HG03521 (cell line): ENCODE measurements at regions not wholly inside any gene's neighbourhood (a gene's known extent, or its start where the extent isn't known, plus 50 kb on each side); places are given as distances from the start of the nearest gene placed in this dataset.

Experiments
- ATAC-seq: cut with Tn5 transposase; IDR thresholded peaks from one replicate; pipeline ENCODE4 v1.9.1; 2021; ENCODE audit warnings: mild to moderate bottlenecking, moderate library complexity; ENCODE audit not compliant: unreplicated experiment

- ATAC-seq: no peak
These were observed 96.5 kb upstream of the DAAM1 start for GRCh38 chr14:59091976-59092375.

- no peak for ATAC-seq
These were observed 94.6 kb upstream of the DAAM1 start for GRCh38 chr14:59093902-59094301.

- ATAC-seq: no peak
These were observed 92.2 kb upstream of the DAAM1 start for GRCh38 chr14:59096303-59096702.

DNA sequence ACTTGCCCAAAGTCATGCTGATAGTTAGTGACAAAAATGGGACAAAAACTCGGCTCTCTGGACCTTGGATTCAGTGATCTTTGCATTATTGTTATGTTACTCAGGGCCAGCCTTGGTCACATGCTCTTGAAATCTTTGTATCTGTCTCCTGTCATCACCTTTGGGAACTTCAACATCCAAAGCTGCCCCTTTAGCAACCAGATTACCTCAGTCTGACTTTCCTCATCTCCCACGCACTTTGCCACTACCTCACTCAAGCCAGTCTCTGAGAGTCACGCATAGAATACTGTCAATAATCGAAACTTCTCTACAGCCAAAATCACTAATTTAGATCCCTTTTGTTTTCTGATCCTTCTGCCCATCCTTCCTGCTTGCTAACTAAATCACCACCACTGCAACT lies 90.8 kb upstream of the DAAM1 start:
- no peak for ATAC-seq

GRCh38 chr14:59098377-59098776 lies 90.1 kb upstream of the DAAM1 start:
- no peak for ATAC-seq

- no peak for ATAC-seq
These were observed 88.3 kb upstream of the DAAM1 start for GRCh38 chr14:59100205-59100604.

DNA sequence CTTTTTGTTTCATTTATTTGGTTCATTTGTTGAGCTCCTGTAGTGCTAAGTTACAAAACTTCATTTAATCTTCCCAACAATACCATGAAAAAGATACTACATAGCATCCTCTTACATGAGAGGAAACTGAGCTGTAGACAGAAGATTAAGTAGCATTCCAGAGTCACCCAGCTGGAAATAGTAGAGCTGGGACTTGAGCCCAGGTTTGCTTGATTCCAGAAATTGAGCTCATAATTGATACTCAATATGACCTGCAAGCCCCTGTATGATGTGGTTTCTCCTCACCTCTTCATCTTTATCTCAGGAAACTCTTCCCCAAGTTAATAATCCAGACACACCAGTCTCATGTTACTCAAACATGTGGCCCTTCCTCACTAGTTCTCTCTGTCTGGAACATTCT lies 87.0 kb upstream of the DAAM1 start:
- no peak for ATAC-seq

GRCh38 chr14:59103396-59103795 lies 85.1 kb upstream of the DAAM1 start:
- ATAC-seq: no peak

DNA sequence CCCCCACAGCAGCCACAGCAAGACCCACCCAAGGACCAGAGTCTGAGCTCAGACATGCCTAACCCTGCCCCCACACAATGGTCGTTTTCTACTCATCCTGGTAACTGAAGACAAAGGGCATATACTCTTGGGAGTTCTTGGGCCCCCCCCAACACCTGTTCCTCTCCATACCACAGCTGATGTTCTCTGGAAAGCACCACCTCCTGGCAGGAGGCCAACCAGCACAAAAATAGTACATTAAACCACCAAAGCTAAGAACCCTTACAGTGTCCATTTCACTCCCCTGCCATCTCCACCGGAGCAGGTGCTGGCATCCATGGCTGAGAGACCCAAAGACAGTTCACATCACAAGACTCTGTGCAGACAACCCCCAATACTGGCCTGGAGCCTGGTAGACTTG lies 80.6 kb upstream of the DAAM1 start:
- no peak for ATAC-seq

DNA sequence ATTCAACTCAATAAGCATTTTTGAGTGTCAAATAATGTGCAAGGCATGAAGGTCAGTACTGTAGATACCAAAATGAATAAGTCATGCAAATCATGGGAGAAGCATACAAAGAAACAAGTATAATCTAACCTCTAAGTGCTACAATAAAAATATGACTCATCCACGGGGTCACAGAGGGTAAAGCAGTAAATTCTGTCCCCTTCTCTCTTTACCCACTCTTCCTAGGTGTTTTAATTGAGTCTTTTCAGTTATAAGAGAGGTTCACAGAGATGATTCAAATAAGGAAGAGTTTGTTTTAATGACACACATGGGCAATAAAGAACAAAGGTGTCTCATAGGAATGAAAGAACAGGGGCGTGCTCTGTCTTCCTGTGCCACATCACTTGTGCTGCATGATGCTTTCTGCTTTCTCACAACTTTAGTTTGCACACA lies 71.5 kb upstream of the DAAM1 start:
- ATAC-seq: no peak

GRCh38 chr14:59117754-59118528 lies 70.5 kb upstream of the DAAM1 start:
- ATAC-seq: no peak

DNA sequence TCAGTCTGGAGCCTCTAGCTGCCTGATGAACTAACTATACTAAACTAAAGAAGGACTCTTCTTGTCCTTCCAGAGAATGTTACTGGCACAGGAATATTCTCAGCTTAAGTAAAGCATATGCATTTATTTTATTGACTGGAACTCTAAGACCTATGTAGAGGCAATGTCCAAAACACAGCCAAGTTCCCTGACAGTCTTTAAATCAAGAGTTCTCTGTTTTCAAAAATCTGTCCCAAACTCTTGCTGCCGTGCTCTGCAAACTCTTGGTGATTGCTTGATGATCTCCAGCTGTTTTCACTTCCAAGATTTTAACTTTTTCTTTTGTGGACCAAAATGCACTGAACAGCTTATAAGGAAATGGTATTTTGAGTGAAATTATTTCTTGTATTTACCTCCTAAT lies 67.5 kb upstream of the DAAM1 start:
- no peak for ATAC-seq

DNA sequence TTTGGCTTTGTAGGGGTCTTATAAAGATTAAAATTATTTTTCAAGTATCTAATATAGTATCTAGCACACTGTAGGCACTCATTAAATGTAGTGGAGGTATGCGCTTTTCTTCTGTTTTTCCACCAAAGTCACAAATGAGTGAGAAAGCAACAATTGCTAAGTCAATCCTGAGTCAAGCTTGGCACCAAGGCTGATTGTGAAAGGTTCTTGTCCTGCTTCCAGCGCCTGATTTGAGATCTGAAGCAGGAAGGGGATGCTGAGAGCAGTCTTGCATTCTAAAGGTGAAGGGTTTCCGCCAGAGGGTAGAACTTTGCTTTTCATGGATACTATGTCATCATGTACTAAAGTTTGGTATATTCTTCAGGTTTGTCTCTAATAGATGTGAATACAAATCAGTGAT lies 64.9 kb upstream of the DAAM1 start:
- ATAC-seq: no peak

- no peak for ATAC-seq
These were observed 64.5 kb upstream of the DAAM1 start for GRCh38 chr14:59123975-59124374.

- ATAC-seq: no peak
These were observed 63.3 kb upstream of the DAAM1 start for GRCh38 chr14:59125156-59125555.

DNA sequence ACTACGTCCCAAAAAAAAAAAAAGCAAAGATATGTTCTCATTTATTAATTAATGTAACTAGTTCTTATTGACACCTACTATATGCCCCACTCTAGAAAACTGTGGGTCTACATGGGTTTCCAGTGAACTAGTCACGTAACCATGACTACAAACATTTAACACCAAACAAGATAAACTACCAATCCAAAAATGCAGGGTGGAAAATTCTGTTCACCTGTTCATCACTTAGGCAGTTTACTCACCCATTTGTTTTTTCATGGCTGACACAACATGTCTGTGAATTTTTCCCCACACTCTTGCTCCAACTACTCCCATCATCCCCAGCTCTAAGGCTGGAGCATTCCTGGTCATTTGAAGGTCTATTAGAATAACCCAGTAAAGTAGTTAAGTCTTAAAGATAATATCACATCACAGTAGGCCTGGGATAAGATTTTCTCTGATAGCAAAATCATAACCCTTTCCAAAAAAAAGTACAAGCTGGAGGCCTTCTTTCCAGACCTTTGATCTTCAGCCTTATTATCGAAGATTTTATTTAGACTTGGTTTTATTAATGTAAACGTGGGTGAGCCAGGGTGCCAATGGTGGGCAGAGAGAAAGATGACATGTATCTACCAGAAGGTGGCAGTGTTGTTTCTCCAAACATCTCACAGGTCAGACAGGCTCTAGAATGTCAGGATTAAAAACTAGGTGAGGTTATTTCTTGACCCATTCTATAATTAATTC lies 61.6 kb upstream of the DAAM1 start:
- ATAC-seq: no peak

- ATAC-seq: no peak
These were observed 61.1 kb upstream of the DAAM1 start for GRCh38 chr14:59127437-59127732.

GRCh38 chr14:59130462-59130861 lies 58.0 kb upstream of the DAAM1 start:
- no peak for ATAC-seq

DNA sequence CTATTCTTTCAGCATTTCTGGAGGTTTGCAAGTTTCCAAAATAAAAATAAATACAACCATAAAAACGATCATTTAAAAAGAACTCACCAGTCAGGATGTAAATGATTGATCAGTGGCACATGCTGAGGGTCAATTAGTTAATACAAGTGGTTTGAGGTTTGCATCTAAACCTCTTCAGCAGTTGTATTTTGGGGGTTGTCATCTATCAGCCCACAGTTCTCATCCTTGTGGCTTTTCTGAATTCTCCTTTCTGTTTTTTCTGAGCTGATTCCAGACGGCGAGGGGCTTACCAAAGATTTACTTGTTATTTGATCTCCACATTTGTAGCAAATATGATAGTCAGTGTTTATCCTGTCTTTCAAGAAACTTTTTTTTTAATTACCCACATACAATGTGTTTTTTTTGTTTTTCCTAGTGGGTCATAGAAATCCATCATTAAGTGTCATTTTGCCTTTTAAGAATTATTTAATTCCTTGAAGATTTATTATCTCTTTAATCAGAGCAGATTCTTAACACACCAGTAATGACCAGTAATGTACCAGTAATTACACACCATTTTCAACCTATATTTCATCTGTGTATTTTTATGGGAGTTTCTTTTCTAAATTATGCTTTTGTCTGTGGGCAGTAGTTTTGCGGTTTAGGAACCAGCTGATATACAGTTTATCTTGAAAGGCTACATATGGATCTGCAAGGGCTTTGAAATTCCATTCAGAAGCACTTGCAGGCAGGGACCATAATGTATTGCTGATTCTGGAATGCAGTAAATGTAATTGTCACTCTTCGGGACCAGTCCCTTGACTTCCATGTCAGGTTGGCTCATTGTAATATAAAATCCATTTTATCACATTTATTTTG lies 56.3 kb upstream of the DAAM1 start:
- no peak for ATAC-seq

DNA sequence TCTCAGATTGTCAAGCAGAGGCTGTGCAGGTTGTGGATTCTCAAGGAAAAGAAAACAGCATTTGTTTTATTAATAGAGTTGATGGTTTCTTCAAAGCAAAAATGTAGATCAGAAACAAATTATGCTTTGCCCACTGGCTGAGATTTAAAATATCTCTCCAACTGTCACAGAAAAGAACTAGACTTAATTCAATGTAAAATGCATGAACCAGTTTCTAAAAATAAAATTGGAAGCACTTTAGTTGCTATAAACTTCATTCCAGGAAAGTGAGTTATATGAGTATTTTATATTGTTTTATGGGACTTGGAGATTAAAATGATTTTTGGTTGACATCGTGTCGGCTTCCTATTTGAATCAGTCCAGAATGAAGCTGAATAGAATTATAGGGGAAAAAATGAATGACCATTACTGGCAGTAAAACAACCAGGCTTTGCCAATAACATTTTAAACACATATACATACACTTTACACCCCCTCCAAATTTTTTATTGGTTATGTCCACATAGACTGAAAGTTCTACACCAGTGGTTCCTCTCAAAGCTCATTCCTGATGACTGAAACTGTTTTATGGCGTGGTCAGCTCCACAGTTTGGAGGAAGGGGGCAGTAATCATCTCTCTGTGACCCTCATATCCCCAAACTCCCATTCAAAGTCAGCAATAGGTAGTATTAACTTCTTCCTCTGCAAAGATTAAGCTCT lies 55.5 kb upstream of the DAAM1 start:
- ATAC-seq: no peak

GRCh38 chr14:59133709-59134108 lies 54.8 kb upstream of the DAAM1 start:
- no peak for ATAC-seq
